Calu3 (cell line): ENCODE measurements at regions not wholly inside any gene's neighbourhood (a gene's known extent, or its start where the extent isn't known, plus 50 kb on each side); places are given as distances from the start of the nearest gene placed in this dataset.
"Not testable (repeated sequence)": the region's sequence is repeated elsewhere in the genome, so short reads cannot be mapped to it uniquely, and the experiment has no call there.

Experiments
- BruUV-seq: library from RNA; stranded (reverse); fragments of 400-500 nt; replicated peaks from 2 replicates; lab custom pipeline; 2021; lab: Mats Ljungman, UMichigan
- CTCF ChIA-PET: fragments of 300-600 bp; sonication (Branson Sonifier 250); formaldehyde crosslinking; loops from one replicate; lab custom pipeline; 2022; ENCODE audit warnings: antibody characterized with exemption; lab: Charles Lee
- DNase-seq: peaks from one replicate; pipeline ENCODE4 v3.0.0; 2022
- H3K27ac Mint-ChIP-seq: one replicate; pipeline ENCODE4 v1.8.0; 2022; ENCODE audit warnings: mixed read lengths; ENCODE audit not compliant: unreplicated experiment
- H3K27me3 Mint-ChIP-seq: one replicate; pipeline ENCODE4 v1.8.0; 2022; ENCODE audit warnings: mixed read lengths; ENCODE audit not compliant: unreplicated experiment
- H3K36me3 Mint-ChIP-seq: one replicate; pipeline ENCODE4 v1.8.0; 2022; ENCODE audit warnings: mild to moderate bottlenecking, moderate library complexity, mixed read lengths; ENCODE audit not compliant: insufficient read depth, unreplicated experiment
- H3K4me1 Mint-ChIP-seq: one replicate; pipeline ENCODE4 v1.8.0; 2022; ENCODE audit warnings: mild to moderate bottlenecking, low read depth, mixed read lengths; ENCODE audit not compliant: unreplicated experiment
- H3K4me3 Mint-ChIP-seq: one replicate; pipeline ENCODE4 v1.8.0; 2022; ENCODE audit warnings: mild to moderate bottlenecking, low read depth, moderate library complexity, mixed read lengths; ENCODE audit not compliant: unreplicated experiment
- H3K9me3 Mint-ChIP-seq: one replicate; pipeline ENCODE4 v1.8.0; 2022; ENCODE audit warnings: low read depth, mixed read lengths; ENCODE audit not compliant: unreplicated experiment
- intact Hi-C: fragments of 100-400 bp; cut with micrococcal nuclease; formaldehyde crosslinking; loops from one replicate; pipeline ENCODE4 v1.10.0; 2022; ENCODE audit not compliant: unreplicated experiment
- TF ChIP-seq, protein P1 (sequence below): fragments of 200-600 bp; IDR thresholded peaks from one replicate; pipeline ENCODE4 v1.8.0; 2022; ENCODE audit warnings: antibody characterized with exemption; ENCODE audit not compliant: unreplicated experiment

DNA sequence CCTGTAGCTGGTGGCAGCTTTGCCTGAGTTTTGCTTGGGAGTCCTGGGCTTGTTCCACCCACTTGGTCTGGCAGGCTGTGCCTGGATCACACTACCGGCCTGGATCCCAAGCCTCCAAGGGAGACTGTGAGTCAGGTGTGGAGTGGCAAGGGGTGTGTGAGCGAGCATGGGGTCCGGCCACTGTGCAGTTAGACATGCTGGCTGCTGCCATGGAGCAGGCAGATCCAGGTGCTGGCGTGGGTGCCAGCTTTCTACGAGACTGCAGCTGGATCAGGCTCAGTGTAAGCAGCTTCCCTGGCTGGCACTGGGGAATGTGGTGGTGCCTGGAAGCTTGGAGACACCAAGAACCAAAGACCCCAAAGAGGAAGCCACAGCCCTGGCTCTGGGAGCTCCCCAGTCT is 102.0 kb upstream of the BNIP2 start:
- no peak overlapping the region for H3K4me3 Mint-ChIP-seq
- H3K36me3 Mint-ChIP-seq: no peaks in the 10 kb centered on the region
- peaks cover 85% of the 10 kb centered on the region for H3K27me3 Mint-ChIP-seq
- TF ChIP-seq, protein P1, sequence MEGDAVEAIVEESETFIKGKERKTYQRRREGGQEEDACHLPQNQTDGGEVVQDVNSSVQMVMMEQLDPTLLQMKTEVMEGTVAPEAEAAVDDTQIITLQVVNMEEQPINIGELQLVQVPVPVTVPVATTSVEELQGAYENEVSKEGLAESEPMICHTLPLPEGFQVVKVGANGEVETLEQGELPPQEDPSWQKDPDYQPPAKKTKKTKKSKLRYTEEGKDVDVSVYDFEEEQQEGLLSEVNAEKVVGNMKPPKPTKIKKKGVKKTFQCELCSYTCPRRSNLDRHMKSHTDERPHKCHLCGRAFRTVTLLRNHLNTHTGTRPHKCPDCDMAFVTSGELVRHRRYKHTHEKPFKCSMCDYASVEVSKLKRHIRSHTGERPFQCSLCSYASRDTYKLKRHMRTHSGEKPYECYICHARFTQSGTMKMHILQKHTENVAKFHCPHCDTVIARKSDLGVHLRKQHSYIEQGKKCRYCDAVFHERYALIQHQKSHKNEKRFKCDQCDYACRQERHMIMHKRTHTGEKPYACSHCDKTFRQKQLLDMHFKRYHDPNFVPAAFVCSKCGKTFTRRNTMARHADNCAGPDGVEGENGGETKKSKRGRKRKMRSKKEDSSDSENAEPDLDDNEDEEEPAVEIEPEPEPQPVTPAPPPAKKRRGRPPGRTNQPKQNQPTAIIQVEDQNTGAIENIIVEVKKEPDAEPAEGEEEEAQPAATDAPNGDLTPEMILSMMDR: no peak
- BruUV-seq: no TSS peak
- H3K9me3 Mint-ChIP-seq: no peaks in the 10 kb centered on the region
- no peak overlapping the region for H3K27ac Mint-ChIP-seq
- DNase-seq: no peak
- peaks cover 8% of the 10 kb centered on the region for H3K4me1 Mint-ChIP-seq
- intact Hi-C loops: no loop called here
- CTCF ChIA-PET: no interaction called here

GRCh38 chr15:59786466-59786865 is 97.3 kb upstream of the BNIP2 start:
- H3K36me3 Mint-ChIP-seq, DNase-seq, intact Hi-C loops, H3K27ac Mint-ChIP-seq, H3K9me3 Mint-ChIP-seq, H3K4me3 Mint-ChIP-seq, H3K4me1 Mint-ChIP-seq, CTCF ChIA-PET, BruUV-seq: not testable (repeated sequence)
- peaks cover 83% of the 10 kb centered on the region for H3K27me3 Mint-ChIP-seq

- H3K4me1 Mint-ChIP-seq, H3K27ac Mint-ChIP-seq, intact Hi-C loops, H3K36me3 Mint-ChIP-seq, CTCF ChIA-PET, H3K9me3 Mint-ChIP-seq, H3K4me3 Mint-ChIP-seq, DNase-seq, BruUV-seq: not testable (repeated sequence)
- H3K27me3 Mint-ChIP-seq: peaks cover 83% of the 10 kb centered on the region
These were observed 96.9 kb upstream of the BNIP2 start for GRCh38 chr15:59785981-59786380.

DNA sequence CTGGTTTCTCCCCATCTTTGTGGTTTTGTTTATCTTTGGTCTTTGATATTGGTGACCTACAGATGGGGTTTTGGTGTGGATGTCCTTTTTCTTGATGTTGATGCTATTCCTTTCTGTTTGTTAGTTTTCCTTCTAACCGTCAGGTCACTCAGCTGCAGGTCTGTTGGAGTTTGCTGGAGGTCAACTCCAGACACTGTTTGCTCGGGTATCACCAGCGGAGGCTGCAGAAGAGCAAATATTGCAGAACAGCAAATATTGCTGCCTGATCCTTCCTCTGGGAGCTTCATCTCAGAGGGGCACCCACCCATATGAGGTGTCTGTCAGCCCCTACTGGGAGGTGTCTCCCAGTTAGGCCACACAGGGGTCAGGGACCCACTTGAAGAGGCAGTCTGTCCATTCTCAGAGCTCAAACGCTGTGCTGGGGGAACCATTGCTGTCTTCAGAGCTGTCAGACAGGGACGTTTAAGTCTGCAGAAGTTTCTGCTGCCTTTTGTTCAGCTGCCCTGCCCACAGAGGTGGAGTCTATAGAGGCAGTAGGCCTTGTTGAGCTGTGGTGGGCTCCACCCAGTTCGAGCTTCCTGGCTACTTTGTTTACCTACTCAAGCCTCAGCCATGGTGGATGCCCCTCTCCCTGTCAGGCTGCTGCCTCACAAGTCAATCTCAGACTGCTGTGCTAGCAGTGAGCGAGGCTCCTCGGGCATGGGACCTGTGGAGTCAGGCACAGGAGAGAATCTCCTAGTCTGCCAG is 94.8 kb upstream of the BNIP2 start:
- H3K4me1 Mint-ChIP-seq, H3K4me3 Mint-ChIP-seq, intact Hi-C loops, DNase-seq, H3K27ac Mint-ChIP-seq, BruUV-seq, CTCF ChIA-PET, H3K36me3 Mint-ChIP-seq, H3K9me3 Mint-ChIP-seq: not testable (repeated sequence)
- peaks cover 87% of the 10 kb centered on the region for H3K27me3 Mint-ChIP-seq

DNA sequence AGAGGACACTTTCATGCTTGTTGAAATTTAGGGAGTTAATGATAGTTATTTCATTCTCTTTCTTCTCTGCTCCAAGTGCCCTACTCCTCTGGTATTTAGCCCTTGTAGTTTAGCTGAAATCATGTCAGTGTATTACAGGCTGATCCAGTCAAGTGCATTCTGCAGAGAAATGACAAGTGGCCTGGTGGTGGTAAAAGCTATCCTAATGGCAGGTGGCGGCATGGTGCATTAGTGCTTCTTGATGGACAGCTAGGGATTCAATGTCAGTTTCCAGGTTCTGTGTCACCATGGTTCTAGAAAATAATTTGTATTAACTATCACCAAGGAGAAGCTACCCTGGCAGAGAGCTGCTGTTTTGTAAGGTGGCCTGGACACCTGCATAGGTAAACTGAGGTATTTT is 90.0 kb upstream of the BNIP2 start:
- H3K9me3 Mint-ChIP-seq: no peaks in the 10 kb centered on the region
- TF ChIP-seq, protein P1: no peak
- CTCF ChIA-PET: no interaction called here
- no peak for DNase-seq
- BruUV-seq: no TSS peak
- intact Hi-C loops: no loop called here
- H3K4me1 Mint-ChIP-seq: no peaks in the 10 kb centered on the region
- no peak overlapping the region for H3K4me3 Mint-ChIP-seq
- H3K27me3 Mint-ChIP-seq: peaks cover 68% of the 10 kb centered on the region
- H3K36me3 Mint-ChIP-seq: no peaks in the 10 kb centered on the region
- no peak overlapping the region for H3K27ac Mint-ChIP-seq

- TF ChIP-seq, protein P1: no peak
- H3K4me3 Mint-ChIP-seq: no peak overlapping the region
- H3K27ac Mint-ChIP-seq: no peak overlapping the region
- CTCF ChIA-PET: interaction anchor here (1.1 to 1.4 kb wide), 3 partner anchors 13 to 40 kb away, joined by 3 to 5 read pairs (median 3); no protein-coding TSS in a partner anchor
- BruUV-seq: no TSS peak
- H3K27me3 Mint-ChIP-seq: peaks cover 21% of the 10 kb centered on the region
- H3K36me3 Mint-ChIP-seq: no peaks in the 10 kb centered on the region
- H3K9me3 Mint-ChIP-seq: no peaks in the 10 kb centered on the region
- no peak for DNase-seq
- intact Hi-C loops: no loop called here
- H3K4me1 Mint-ChIP-seq: no peaks in the 10 kb centered on the region
These were observed 75.7 kb upstream of the BNIP2 start for GRCh38 chr15:59764775-59765174.
